HG02588 (cell line): ENCODE measurements at regions not wholly inside any gene's neighbourhood (a gene's known extent, or its start where the extent isn't known, plus 50 kb on each side); places are given as distances from the start of the nearest gene placed in this dataset.
A peak's percentile ranks its signal among the peaks of the same experiment; 100 is the strongest.

ENCODE experiments used
- ATAC-seq: cut with Tn5 transposase; IDR thresholded peaks from one replicate; pipeline ENCODE4 v1.9.1; 2021; ENCODE audit warnings: mild to moderate bottlenecking, moderate library complexity; ENCODE audit not compliant: unreplicated experiment

DNA sequence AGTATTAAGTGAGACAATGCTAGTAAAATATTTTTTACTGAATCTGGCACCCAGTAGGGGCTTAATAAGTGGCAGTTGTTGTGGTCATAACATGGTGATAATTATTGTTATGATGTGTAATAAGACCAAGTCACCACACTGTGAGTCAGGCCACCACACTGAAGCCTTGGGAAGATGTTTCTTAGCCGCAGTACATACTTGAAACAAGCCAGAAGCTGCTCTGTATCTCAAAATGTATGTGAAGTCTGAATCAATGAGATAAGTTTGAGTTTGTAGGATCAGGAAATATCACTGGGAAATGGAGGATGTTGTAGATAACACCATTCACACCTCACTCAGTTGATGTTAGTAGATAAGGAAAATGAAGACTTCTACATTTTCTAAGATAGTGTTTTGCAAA lies 51.3 kb upstream of the PTPN3 start:
- no peak for ATAC-seq

DNA sequence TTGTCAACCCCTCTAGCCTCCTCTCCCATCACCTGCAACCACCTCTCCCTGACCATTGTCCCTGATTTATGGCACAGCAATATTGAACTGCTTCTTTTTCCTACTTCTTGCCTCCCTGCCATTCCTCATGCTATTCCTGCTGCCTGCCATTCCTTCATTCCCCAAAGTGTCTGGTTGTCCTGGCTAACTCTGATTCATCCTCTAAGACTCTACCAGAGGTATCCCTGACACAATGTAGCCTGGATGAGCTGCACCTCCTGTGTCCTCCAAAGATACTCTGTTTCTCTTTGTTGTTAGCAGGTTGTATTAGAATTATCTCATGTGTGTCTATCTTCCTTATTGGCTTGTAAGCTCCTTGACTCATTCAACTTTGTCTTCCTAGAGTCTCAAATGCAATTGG lies 53.5 kb upstream of the PTPN3 start:
- ATAC-seq = no peak

DNA sequence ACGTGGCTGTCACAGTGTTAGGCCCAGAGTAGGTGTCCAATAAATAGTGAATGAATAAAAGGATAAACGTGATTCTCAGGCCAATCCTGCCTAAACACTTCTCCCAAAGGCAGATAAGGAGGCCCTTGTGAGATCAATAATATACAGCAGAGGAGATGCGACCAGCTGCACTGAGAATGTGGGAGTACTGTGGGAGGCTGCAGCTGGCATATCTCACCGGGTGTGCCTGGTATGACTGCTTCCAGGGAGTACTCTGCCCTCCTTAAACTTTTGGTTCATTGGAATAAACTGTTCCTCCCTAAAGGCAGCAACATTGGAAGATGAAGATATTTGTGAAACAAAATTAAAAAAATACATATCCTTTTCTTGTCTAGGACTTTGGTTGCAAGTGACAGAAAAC lies 57.1 kb upstream of the PTPN3 start:
- ATAC-seq = no peak

- ATAC-seq = no peak
These were observed 58.0 kb upstream of the PTPN3 start for GRCh38 chr9:109556061-109556460.

DNA sequence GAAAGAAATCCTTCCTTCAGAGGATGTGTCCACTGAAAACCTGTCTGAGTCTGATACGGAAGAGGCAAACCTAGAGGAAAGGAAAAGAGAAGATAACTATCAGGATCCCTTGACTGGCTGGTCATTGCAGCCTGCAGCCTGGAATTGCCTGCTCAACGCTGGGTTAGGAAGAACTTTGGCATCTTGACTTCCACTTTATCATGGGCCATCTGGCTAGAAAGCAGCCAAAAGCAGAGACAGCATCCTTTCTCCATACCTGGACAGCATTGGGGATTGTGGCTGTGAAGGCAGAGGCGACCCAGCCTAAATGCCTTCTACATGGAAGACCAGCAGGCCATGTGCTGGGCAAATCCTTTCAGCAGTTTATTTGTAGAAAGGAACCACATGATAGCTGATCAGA lies 58.7 kb upstream of the PTPN3 start:
- ATAC-seq = no peak

DNA sequence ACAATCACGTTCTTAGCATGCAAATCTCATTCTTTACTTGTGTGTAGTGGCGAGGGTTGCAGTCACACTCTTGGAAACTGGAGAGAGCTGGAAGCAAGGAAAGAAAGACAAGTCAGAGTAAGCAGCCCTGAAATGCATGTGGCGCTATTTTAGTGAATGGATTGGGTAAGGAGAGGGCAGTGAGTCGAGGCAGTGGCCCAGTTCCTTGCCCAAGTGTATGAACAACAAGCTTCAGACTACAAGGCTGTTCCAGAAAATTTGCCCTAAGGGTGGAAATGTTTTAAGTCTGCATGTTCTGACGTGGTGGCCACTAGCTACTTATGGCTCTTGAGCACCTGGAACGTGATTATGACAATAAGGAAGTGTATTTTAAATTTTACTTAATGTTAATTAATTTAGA lies 59.4 kb upstream of the PTPN3 start:
- no peak for ATAC-seq

DNA sequence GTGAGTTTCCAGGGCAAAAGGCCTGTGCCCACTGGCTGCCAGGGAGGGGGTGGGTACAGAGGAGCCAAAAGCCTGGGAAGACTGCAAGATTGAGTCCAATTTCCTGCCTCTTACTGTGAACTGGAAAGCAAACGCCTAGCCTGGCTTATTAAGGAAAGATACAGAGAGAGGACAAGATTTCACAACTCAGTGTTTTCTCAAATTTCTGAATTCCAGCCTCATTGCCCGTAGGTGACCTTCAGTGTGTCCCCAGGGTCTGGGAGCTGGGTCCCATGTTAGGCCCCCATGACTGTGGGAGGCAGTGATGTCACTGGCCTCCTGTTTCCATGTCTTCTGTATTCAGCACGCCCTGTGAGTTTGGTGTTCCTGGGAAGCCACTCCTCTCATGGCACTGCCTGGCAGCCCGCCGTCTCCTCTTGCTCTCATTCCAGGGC lies 60.6 kb upstream of the PTPN3 start:
- no peak for ATAC-seq

DNA sequence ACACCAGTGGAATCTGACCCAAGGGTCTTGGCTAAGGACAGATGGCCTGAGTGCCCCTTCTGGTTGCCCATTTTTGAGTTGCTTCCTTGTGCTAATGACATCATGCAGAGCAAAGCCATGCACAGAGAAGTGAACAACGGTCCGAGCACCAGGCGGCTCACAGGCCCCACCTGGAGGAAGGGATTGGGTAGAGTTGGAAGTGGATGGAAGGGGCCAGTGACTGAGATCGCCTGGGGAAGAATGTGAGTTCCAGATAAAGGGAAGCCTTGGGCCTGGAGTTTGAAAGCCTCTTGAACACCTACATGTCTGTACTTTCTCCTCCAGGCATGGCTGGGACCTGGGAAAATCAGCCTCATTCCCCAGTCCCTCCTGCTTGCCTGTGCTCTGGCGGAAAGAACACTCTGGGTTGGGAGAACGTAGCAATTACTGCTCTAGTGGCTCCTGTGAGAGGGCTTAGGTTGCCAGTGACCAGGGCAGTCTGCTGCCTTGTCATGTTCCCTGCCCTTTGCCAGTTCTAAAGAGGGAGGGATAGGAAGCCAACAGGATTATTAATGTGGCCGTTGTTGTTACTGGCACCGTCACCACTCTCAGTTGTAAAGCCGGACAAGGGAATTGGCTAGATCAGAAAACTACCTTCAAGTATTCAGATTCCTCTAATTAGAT lies 62.5 kb upstream of the PTPN3 start:
- no peak for ATAC-seq

- ATAC-seq = no peak
These were observed 63.0 kb upstream of the PTPN3 start for GRCh38 chr9:109561137-109561536.

DNA sequence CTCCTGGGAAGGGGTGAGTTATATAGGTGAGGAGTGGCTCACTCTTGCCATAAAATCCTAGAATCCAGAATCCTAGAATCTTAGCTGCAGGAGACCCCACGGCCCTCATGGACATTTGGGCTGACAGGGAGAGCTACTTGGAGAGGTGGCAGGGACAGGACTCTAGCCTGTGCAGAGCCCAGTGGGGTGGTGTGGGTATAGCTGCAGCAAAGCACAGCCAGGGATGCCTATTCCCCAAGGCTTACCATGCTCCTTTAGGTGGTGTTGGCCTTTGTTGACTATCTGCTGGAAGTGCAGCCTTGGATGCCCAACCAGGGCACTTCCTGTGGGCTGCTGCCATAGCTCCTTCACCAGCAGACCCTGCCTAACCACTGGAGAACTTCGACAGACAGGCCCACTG lies 70.0 kb upstream of the PTPN3 start:
- no peak for ATAC-seq

DNA sequence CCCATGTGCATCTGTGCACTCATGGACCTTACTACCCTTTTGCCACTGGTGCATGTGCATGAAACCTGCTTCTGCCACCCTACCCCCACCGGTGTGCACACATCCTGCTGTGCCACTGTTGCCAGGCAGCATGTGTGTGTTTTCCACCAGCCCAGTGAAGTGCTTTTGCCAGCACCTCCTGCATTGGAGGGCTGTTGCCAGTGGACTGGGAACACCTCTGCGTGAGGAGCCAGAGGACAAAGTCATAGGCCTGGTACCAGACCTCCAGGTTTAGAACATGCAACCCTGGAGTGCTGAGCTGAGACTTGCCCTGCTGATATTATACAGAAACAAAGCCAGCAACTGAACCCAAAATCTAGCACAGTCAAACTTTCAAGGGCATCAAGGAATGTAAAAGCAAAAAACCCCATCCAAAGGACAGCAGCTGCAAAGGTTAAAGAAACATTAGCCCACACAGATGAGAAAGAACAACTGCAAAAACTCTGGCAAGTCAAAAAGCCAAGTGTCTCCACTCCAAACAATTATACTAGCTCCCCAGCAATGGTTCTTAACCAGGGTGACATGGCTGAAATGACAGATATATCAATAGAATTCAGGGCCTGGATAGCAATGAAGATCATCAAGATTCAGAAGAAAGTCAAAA lies 70.6 kb upstream of the PTPN3 start:
- no peak for ATAC-seq

GRCh38 chr9:109574061-109574882 lies 76.2 kb upstream of the PTPN3 start:
- ATAC-seq = peak; percentile 54

DNA sequence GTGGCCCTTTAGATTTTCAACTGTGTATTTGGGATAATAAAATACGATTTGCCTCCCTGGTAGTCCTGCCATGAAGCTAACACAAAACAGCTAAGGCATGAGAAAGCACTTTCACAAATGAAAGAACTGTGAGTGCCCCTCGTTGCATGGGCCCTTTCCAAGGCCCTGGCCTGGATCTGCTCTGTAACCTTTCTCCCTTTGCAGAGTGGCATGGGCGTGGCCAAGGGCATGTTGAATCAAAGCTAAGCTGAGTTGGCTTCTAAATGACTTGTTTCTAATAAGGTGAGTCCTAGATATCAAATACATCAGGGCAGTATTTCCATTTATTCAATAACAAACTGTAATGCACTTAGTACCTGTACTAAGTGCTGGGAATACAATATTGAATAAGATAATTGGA lies 78.7 kb upstream of the PTPN3 start:
- ATAC-seq = no peak

DNA sequence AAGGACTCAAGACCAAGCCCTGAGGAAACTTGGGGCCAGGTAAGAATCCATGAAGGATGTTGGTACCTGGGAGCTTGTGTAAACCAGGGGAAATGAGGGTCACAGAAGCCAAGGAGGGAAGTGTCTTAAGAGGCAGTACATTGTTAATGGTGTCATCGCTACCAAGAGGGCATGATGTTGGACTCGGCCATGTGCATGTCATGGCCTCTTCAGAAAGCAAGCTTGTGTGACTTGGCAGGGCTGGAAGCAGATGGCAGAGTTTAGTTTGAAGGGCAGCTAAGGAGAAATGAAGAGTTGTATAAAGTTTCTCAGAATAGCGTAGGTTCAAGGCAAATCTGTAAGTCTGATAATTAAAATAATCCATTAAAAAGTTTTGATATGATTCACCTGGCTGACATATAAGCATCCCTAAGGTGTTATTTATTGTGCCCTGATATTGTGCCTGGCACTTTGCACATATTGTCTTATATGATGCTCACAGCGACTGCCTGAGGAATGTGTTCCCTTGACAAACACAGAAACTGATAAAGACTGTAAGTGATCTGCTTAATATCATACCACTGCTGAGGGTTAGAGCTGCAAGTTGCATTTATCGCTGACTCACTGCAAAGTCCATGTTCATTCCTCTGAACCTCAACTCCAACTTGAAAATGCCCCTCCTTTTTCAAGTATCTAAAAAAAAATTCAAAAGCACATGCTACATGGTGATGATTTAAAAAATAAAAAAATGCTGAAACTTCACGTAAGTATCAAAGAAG lies 81.3 kb upstream of the PTPN3 start:
- ATAC-seq = no peak

DNA sequence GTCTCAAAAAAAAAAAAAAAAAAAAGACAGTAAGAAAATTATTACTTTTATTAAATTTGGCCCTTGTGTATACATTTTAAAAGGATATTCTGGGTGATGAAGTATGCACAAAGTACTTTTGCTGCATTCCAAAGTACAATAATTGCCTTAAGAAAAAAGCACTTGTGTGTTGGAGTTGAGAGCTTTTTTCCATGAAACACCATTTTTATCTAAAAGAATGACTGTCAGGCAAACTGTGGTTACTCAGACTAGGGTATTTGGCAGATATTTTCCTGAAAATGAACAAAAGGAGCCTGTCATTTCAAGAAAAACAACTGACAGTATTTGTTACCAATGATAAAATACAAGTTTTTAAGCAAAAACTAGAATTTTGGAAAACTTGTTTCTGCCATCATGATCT lies 84.3 kb upstream of the PTPN3 start:
- no peak for ATAC-seq

DNA sequence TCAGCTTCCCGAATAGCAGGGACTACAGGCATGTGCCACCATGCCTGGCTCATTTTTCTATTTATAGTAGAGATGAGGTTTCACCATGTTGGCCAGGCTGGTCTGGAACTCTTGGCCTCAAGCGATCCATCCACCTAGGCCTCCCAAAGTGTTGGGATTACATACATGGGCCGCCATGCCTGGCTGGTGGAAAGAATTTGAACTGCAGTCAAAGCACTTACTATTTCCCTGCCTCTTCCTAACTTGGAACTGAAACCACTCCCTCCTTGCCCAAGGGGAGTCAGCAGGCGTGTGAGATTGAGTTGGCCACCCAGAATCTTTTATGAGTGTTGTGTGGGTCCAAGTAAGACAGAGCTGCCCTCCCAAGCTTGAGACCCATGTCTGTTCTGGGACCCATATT lies 86.1 kb upstream of the PTPN3 start:
- no peak for ATAC-seq

- no peak for ATAC-seq
These were observed 87.7 kb upstream of the PTPN3 start for GRCh38 chr9:109585796-109586195.

- no peak for ATAC-seq
These were observed 88.9 kb upstream of the PTPN3 start for GRCh38 chr9:109586993-109587392.

- no peak for ATAC-seq
These were observed 90.3 kb upstream of the PTPN3 start for GRCh38 chr9:109588415-109588814.

DNA sequence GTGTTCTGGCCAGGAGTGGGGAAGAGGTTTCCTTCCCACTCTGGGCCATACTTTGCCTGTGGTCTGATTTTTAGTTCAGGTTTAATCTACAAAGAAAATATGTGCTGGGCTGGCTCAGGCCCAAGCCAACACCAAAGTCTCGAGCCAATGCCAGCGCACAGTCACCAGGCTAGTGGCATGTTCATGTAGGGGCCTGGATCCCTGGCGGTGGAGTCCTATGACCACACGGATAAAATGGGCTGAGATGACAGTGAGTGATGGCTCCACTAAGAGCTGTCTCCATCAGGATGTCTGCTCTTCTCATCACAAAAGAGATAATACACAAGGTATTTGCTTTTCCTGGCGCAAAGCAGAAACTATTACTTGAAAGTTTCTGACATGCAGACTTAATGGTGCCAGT lies 92.9 kb upstream of the PTPN3 start:
- ATAC-seq = no peak

GRCh38 chr9:109591691-109592090 lies 93.6 kb upstream of the PTPN3 start:
- no peak for ATAC-seq
